Stomach (tissue), 8 donors: ENCODE measurements at regions not wholly inside any gene's neighbourhood (a gene's known extent, or its start where the extent isn't known, plus 50 kb on each side); places are given as distances from the start of the nearest gene placed in this dataset.

Experiments used
- DNase-seq, 2 donors: peaks; one replicate each; pipeline versions ENCODE4 v3.0.0 to v3.0.0-alpha.2; 2013 to 2019
- H3K27ac ChIP-seq, 5 donors: fragments of 200-600 bp in 4 of 5; sonication (generic) in 4 of 5; one replicate each; pipeline ENCODE4 v1.5.1; 2013 to 2019; ENCODE audit warnings: mild to moderate bottlenecking in 1 of 5, moderate library complexity in 1 of 5
- H3K27me3 ChIP-seq, 3 donors: fragments of 200-600 bp; sonication (generic); one replicate each; pipeline ENCODE4 v1.5.1; 2017 to 2019; ENCODE audit warnings: mixed run types in 1 of 3
- H3K36me3 ChIP-seq, 4 donors: fragments of 200-600 bp; sonication (generic); 1 replicate in 3 of 4; 2 replicates in 1 of 4; pipeline ENCODE4 v1.5.1; 2016 to 2019
- H3K4me1 ChIP-seq, 4 donors: fragments of 200-600 bp; sonication (generic); one replicate each; pipeline ENCODE4 v1.5.1; 2016 to 2019
- H3K4me3 ChIP-seq, 4 donors: fragments of 200-600 bp; sonication (generic) in 3 of 4; one replicate each; pipeline ENCODE4 v1.5.1; 2016 to 2019; ENCODE audit warnings: mild to moderate bottlenecking in 1 of 4
- H3K9me3 ChIP-seq, 4 donors: fragments of 200-600 bp; sonication (generic); one replicate each; pipeline ENCODE4 v1.5.1; 2016 to 2019
- EP300 ChIP-seq: sonication (generic); formaldehyde crosslinking; IDR thresholded peaks from one replicate; pipeline ENCODE4 v1.6.1; 2017; ENCODE audit warnings: antibody characterized with exemption
- POLR2A ChIP-seq, 4 donors: fragments of 450-650 bp; IDR thresholded peaks; one replicate each; pipeline ENCODE4 v1.6.1; 2016; ENCODE audit warnings: antibody characterized with exemption in 4 of 4, control low read depth in 2 of 4, mild to moderate bottlenecking in 1 of 4, moderate library complexity in 1 of 4
- POLR2AphosphoS5 ChIP-seq, 3 donors: sonication (generic); formaldehyde crosslinking; IDR thresholded peaks; one replicate each; pipeline ENCODE4 v1.6.1; 2016; ENCODE audit warnings: antibody characterized with exemption in 3 of 3
- WGBS, 5 donors: extraction: QIAGEN DNeasy Blood & Tissue Kit in 3 of 5; methylation state at CpG; one replicate each; pipeline versions ENCODE4 v1.1.5 to v1.1.7; 2013 to 2018; 5-methylcytosine and 5-hydroxymethylcytosine counted together
- intact Hi-C: fragments of 100-400 bp; cut with DNase I; formaldehyde crosslinking; loops from one replicate; pipeline ENCODE4 v1.15.1; 2023; ENCODE audit warnings: low total_unique reads
- TF ChIP-seq, protein P1 (sequence below), 7 experiments: fragments of 450-650 bp in 4 of 7; fragments of 200-600 bp in 3 of 7; sonication (generic) in 3 of 7; IDR thresholded peaks; one replicate each; pipeline ENCODE4 v1.5.1; 2016 to 2019; ENCODE audit warnings: antibody characterized with exemption in 7 of 7, control low read depth in 2 of 7, mild to moderate bottlenecking in 1 of 7
- donor health status: healthy with polysubstance abuse.
- donor health status: Bipolar disorder and iron deficiency.
- donor health status: healthy.

DNA sequence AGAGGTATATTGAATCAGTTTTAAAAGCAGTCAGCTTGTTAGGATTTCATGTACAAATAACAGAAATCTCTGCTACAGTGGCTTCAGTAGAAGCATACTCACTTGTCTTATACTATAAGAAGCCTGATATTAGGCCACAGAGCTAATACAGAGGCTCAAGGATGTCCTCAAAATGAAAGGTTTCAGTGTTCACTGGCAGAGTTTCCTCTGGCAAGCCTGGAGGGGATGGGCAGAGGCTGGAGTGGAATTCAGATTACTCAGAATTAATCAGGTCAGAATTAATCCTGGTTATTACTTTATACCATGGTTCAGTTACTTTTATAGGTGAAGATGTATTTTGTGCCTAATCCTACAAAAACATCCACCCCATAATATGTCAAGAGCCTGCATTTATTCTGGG, 520.5 kb downstream of the USP25 start:
- no peak for TF ChIP-seq POLR2AphosphoS5 (IDR thresholded peaks at IDR 0.05)
- no peak for TF ChIP-seq POLR2A (IDR thresholded peaks at IDR 0.05)
- no peak for TF ChIP-seq EP300
- TF ChIP-seq, protein P1, sequence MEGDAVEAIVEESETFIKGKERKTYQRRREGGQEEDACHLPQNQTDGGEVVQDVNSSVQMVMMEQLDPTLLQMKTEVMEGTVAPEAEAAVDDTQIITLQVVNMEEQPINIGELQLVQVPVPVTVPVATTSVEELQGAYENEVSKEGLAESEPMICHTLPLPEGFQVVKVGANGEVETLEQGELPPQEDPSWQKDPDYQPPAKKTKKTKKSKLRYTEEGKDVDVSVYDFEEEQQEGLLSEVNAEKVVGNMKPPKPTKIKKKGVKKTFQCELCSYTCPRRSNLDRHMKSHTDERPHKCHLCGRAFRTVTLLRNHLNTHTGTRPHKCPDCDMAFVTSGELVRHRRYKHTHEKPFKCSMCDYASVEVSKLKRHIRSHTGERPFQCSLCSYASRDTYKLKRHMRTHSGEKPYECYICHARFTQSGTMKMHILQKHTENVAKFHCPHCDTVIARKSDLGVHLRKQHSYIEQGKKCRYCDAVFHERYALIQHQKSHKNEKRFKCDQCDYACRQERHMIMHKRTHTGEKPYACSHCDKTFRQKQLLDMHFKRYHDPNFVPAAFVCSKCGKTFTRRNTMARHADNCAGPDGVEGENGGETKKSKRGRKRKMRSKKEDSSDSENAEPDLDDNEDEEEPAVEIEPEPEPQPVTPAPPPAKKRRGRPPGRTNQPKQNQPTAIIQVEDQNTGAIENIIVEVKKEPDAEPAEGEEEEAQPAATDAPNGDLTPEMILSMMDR (IDR thresholded peaks at IDR 0.05): no peak
- no peak for DNase-seq
- Histone ChIP-seq H3K4me3 (no peak overlapping the region), H3K27me3 (no peaks in the 10 kb centered on the region), H3K36me3 (no peaks in the 10 kb centered on the region), H3K27ac (no peak overlapping the region), H3K9me3 (no peaks in the 10 kb centered on the region), H3K4me1 (no peaks in the 10 kb centered on the region)
- intact Hi-C loops: no loop called here

DNA sequence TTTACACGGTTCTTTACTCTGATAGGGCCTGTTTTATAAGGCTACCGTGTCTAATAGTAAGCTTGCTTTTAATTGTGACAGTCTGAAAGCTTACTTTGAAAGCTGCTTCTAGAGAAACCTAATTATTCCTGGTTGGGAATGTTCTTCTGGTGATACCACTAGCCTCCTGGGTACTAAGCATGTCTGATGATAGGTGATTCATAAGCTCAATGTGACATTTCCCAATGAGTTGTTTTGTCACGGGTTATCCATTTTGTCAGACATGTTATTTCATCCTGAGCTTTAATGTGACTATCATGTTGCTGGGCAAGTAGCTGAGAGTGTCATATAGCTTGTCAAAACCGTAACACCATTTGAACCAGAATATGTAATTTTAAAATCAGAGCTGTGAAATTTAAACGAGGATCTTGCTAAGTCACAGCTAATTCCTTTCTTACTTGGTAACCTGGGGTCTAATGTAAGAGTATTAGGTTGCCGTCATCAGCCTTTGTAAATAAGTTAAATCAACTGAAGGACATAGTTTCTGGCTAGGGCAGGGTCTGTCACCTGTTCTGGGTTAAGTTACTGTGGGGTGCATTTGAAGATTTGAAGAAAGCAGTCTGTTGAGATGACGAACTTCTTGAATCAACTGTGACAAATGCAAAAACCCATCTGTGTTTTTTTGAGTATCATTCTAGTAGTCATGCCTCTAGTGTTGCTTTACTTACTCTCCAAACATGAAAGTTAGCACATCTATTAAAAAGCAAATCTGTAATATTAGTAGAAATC, 529.2 kb downstream of the USP25 start:
- Histone ChIP-seq H3K4me1 (no peaks in the 10 kb centered on the region), H3K36me3 (no peaks in the 10 kb centered on the region), H3K27me3 (no peaks in the 10 kb centered on the region), H3K4me3 (no peak overlapping the region), H3K27ac (no peak overlapping the region), H3K9me3 (no peaks in the 10 kb centered on the region)
- WGBS, 5 donors: 72 to 83% (median 76%) methylated on average over 7 of the region's 7 CpGs
- intact Hi-C loops: no loop called here
- DNase-seq: no peak
- no peak for TF ChIP-seq POLR2A (IDR thresholded peaks at IDR 0.05)
- TF ChIP-seq, protein P1 (IDR thresholded peaks at IDR 0.05): no peak
- TF ChIP-seq POLR2AphosphoS5 (IDR thresholded peaks at IDR 0.05): no peak
- TF ChIP-seq EP300: no peak

DNA sequence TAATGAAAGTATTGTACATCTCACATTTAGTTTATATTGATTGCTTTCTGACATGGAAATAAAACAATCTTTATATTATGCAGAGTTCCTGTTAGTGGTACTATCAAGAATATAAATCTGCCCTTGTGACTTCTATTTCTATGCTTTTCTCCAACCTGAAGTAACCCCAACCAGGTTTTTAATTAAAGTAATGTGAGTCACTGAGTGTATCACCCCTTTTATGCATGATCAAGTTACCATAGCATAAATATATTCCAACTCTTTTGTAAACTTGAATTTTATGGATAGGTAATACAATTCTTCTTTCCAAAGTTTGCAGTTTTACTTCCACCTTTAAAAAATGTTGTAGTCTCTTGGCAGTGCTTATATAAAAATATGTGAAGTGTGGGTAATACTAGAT, 532.3 kb downstream of the USP25 start:
- no peaks in the 10 kb centered on the region for H3K4me1 ChIP-seq
- no peaks in the 10 kb centered on the region for H3K9me3 ChIP-seq
- no peaks in the 10 kb centered on the region for H3K36me3 ChIP-seq
- H3K4me3 ChIP-seq: no peak overlapping the region
- intact Hi-C loops: no loop called here
- TF ChIP-seq, protein P1 (IDR thresholded peaks at IDR 0.05): no peak
- TF ChIP-seq POLR2A (IDR thresholded peaks at IDR 0.05) (no peak), EP300 (no peak), POLR2AphosphoS5 (IDR thresholded peaks at IDR 0.05) (no peak)
- no peak for DNase-seq
- H3K27ac ChIP-seq: no peak overlapping the region
- H3K27me3 ChIP-seq: no peaks in the 10 kb centered on the region

DNA sequence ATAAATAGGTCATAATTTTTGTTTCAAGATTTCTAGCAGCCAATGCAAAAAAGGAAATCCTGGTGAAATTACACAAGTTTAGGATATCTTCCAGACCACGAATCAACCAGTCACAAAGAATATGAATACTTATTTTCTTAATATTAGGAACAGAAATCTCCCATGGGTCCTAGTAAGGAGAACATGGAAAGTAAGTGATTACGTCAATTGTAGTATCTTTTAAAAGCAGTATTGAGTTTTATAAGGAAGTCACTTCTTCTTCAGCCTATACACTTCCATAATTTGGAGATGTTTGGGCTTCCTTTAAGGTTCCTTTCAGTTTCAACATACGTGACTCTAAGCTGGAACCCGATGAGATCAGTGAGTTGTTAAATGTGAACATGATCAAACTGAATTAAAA, 534.5 kb downstream of the USP25 start:
- peak in 1 of 2 donors; percentile 9 for DNase-seq
- Histone ChIP-seq H3K36me3 (no peaks in the 10 kb centered on the region), H3K27me3 (no peaks in the 10 kb centered on the region), H3K9me3 (no peaks in the 10 kb centered on the region), H3K4me1 (no peaks in the 10 kb centered on the region), H3K4me3 (no peak overlapping the region), H3K27ac (no peak overlapping the region)
- TF ChIP-seq POLR2AphosphoS5 (IDR thresholded peaks at IDR 0.05) (no peak), EP300 (no peak), POLR2A (IDR thresholded peaks at IDR 0.05) (no peak)
- TF ChIP-seq, protein P1 (IDR thresholded peaks at IDR 0.05): no peak
- intact Hi-C loops: no loop called here
- 62 to 77% (median 69%) methylated on average over 4 of the region's 4 CpGs for WGBS, 5 donors
